Adrenal gland (tissue), 9 donors: ENCODE measurements at regions not wholly inside any gene's neighbourhood (a gene's known extent, or its start where the extent isn't known, plus 50 kb on each side); places are given as distances from the start of the nearest gene placed in this dataset.

Source experiments
- DNase-seq, 7 donors: peaks; one replicate each; pipeline ENCODE4 v3.0.0-alpha.2; 2019 to 2020
- H3K27ac ChIP-seq, 5 donors: fragments of 200-600 bp; sonication (generic) in 4 of 5; 1 replicate in 3 of 5; 2 replicates in 2 of 5; pipeline versions ENCODE4 v1.5.1 to v1.8.0; 2016 to 2020; ENCODE audit warnings: mild to moderate bottlenecking in 1 of 5
- H3K27me3 ChIP-seq: fragments of 200-600 bp; 2 replicates; pipeline ENCODE4 v1.8.0; 2021
- H3K36me3 ChIP-seq, 2 donors: fragments of 200-600 bp; replicated peaks in 1 of 2; 1 replicate in 1 of 2; 2 replicates in 1 of 2; pipeline versions ENCODE4 v1.5.1 to v1.8.0; 2018 to 2022
- H3K4me1 ChIP-seq, 2 donors: fragments of 200-600 bp; replicated peaks in 1 of 2; 1 replicate in 1 of 2; 2 replicates in 1 of 2; pipeline versions ENCODE4 v1.5.1 to v1.8.0; 2018 to 2021
- H3K4me3 ChIP-seq, 4 donors: fragments of 200-600 bp; sonication (generic) in 3 of 4; one replicate each; pipeline ENCODE4 v1.5.1; 2016 to 2018
- H3K9me3 ChIP-seq, 3 donors: fragments of 200-600 bp; sonication (generic) in 1 of 3; replicated peaks in 1 of 3; 1 replicate in 2 of 3; 2 replicates in 1 of 3; pipeline versions ENCODE4 v1.5.1 to v1.8.0; 2016 to 2021
- CTCF ChIP-seq, 6 experiments: fragments of 450-650 bp in 4 of 6; fragments of 200-600 bp in 2 of 6; sonication (generic) in 1 of 6; IDR thresholded peaks; 1 replicate in 5 of 6; 2 replicates in 1 of 6; pipeline versions ENCODE4 v1.5.1 to v1.8.0; 2016 to 2021; ENCODE audit warnings: antibody characterized with exemption in 6 of 6, mild to moderate bottlenecking in 2 of 6, moderate library complexity in 1 of 6
- POLR2A ChIP-seq, 2 donors: fragments of 450-650 bp; IDR thresholded peaks; one replicate each; pipeline ENCODE4 v1.6.1; 2017; ENCODE audit warnings: antibody characterized with exemption in 2 of 2, mild to moderate bottlenecking in 2 of 2, moderate library complexity in 1 of 2
- WGBS, 4 donors: extraction: QIAGEN DNeasy Blood & Tissue Kit in 2 of 4; methylation state at CpG; one replicate each; pipeline versions ENCODE4 v1.1.5 to v1.1.7; 2013 to 2017; 5-methylcytosine and 5-hydroxymethylcytosine counted together
- intact Hi-C, 2 donors: fragments of 100-400 bp; cut with DNase I; formaldehyde crosslinking; loops; one replicate each; pipeline versions ENCODE4 v1.14.1 to v1.15.0; 2022 to 2023
- donor health status: healthy with polysubstance abuse.
- donor health status: Bipolar disorder and iron deficiency.
- donor health status: DM: yes; HTN: yes; CAD: no.
- donor health status: DM: no; HTN: no; CAD: no.
- donor health status: DM: no; HTN: no; CAD: no.

- Histone ChIP-seq H3K27me3 (no peaks in the 10 kb centered on the region), H3K9me3 (no peaks in the 10 kb centered on the region), H3K27ac (no peak overlapping the region), H3K4me1 (no peaks in the 10 kb centered on the region), H3K4me3 (no peak overlapping the region), H3K36me3 (no peaks in the 10 kb centered on the region)
- 0 to 5% (median 1%) methylated on average over 1 of the region's 1 CpG for WGBS, 4 donors
- TF ChIP-seq POLR2A (IDR thresholded peaks at IDR 0.05): no peak
- TF ChIP-seq CTCF (IDR thresholded peaks at IDR 0.05): peak in 5 of 6 experiments; percentile 24 to 43 (median 34)
- peak in 6 of 7 donors; percentile 18 to 38 (median 27) for DNase-seq
- intact Hi-C loops: no loop called here
Measured at GRCh38 chr13:87274209-87274819, 396.9 kb upstream of the SLITRK5 start.

- Histone ChIP-seq H3K4me1 (no peaks in the 10 kb centered on the region), H3K27me3 (no peaks in the 10 kb centered on the region), H3K27ac (no peak overlapping the region), H3K36me3 (no peaks in the 10 kb centered on the region), H3K9me3 (no peaks in the 10 kb centered on the region), H3K4me3 (no peak overlapping the region)
- intact Hi-C loops: no loop called here
- 45 to 54% (median 50%) methylated on average over 4 of the region's 4 CpGs for WGBS, 4 donors
- TF ChIP-seq CTCF (IDR thresholded peaks at IDR 0.05): no peak
- TF ChIP-seq POLR2A (IDR thresholded peaks at IDR 0.05): no peak
- no peak for DNase-seq
Measured at GRCh38 chr13:87280139-87280538, 391.0 kb upstream of the SLITRK5 start.

GRCh38 chr13:87287721-87288120, 383.4 kb upstream of the SLITRK5 start:
- WGBS, 4 donors: 59 to 76% (median 69%) methylated on average over 3 of the region's 3 CpGs
- TF ChIP-seq CTCF (IDR thresholded peaks at IDR 0.05) (no peak), POLR2A (IDR thresholded peaks at IDR 0.05) (no peak)
- no peaks in the 10 kb centered on the region for H3K9me3 ChIP-seq
- H3K27me3 ChIP-seq: no peaks in the 10 kb centered on the region
- DNase-seq: no peak
- H3K36me3 ChIP-seq: no peaks in the 10 kb centered on the region
- H3K4me1 ChIP-seq: no peaks in the 10 kb centered on the region
- intact Hi-C loops: no loop called here
- H3K4me3 ChIP-seq: no peak overlapping the region
- no peak overlapping the region for H3K27ac ChIP-seq

DNA sequence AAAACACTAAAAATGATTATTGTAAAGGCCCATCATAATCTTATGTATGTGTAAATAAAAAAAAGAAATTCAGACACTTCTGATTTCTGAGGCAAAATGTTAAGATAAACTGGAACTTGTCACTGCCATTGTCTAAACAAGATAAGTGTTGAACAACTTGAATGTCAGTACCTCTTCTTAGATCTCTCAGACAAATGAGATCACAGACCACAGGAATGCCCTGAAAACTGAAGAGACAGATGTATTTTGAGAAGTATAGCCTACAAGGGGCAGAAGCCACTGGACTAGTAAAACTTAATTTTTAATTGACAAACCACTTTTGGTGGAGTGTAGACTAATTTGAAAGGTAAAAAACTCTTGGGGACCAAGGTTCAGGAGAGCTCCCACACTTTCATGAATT, 375.5 kb upstream of the SLITRK5 start:
- Histone ChIP-seq H3K36me3 (no peaks in the 10 kb centered on the region), H3K27me3 (no peaks in the 10 kb centered on the region), H3K4me3 (no peak overlapping the region), H3K27ac (no peak overlapping the region), H3K9me3 (no peaks in the 10 kb centered on the region), H3K4me1 (no peaks in the 10 kb centered on the region)
- intact Hi-C loops: no loop called here
- no peak for TF ChIP-seq POLR2A (IDR thresholded peaks at IDR 0.05)
- TF ChIP-seq CTCF (IDR thresholded peaks at IDR 0.05): no peak
- DNase-seq: no peak
